GM23338 (cell line): ENCODE measurements at regions not wholly inside any gene's neighbourhood (a gene's known extent, or its start where the extent isn't known, plus 50 kb on each side); places are given as distances from the start of the nearest gene placed in this dataset.

Experiments used
- ATAC-seq: fragments of 200-7000 bp; cut with Tn5 transposase; 3 replicates; pipeline ENCODE4 v1.9.1; 2020
- DNase-seq: peaks from one replicate; pipeline ENCODE4 v3.0.0-alpha.2; 2015; ENCODE audit warnings: low spot score
- H2AFZ ChIP-seq: fragments of 200-600 bp; sonication (generic); 2 replicates; pipeline ENCODE4 v1.8.0; 2016; ENCODE audit warnings: antibody characterized with exemption, mild to moderate bottlenecking, moderate library complexity
- H3F3A ChIP-seq: fragments of 200-600 bp; sonication (generic); replicated peaks from 2 replicates; pipeline ENCODE4 v1.8.0; 2017; ENCODE audit warnings: antibody characterized with exemption, mixed run types, low read depth
- H3K27ac ChIP-seq: fragments of 200-600 bp; sonication (generic); 2 replicates; pipeline ENCODE4 v1.6.1; 2016; ENCODE audit warnings: low read depth
- H3K27me3 ChIP-seq: fragments of 200-600 bp; sonication (generic); 2 replicates; pipeline ENCODE4 v1.8.0; 2016; ENCODE audit warnings: mild to moderate bottlenecking, mixed run types, moderate library complexity; ENCODE audit not compliant: insufficient read depth
- H3K36me3 ChIP-seq: fragments of 200-600 bp; sonication (generic); 2 replicates; pipeline ENCODE4 v1.8.0; 2016; ENCODE audit warnings: mild to moderate bottlenecking; ENCODE audit not compliant: insufficient read depth
- H3K4me1 ChIP-seq: fragments of 200-600 bp; sonication (generic); 2 replicates; pipeline ENCODE4 v1.8.0; 2016; ENCODE audit warnings: mild to moderate bottlenecking, moderate library complexity; ENCODE audit not compliant: insufficient read depth
- H3K4me2 ChIP-seq: fragments of 200-600 bp; sonication (generic); 2 replicates; pipeline ENCODE4 v1.7.1; 2017; ENCODE audit warnings: mixed run types
- H3K4me3 ChIP-seq: fragments of 200-600 bp; sonication (generic); 2 replicates; pipeline ENCODE4 v1.6.1; 2016; ENCODE audit warnings: mixed run types
- H3K79me2 ChIP-seq: fragments of 200-600 bp; sonication (generic); replicated peaks from 2 replicates; pipeline ENCODE4 v1.8.0; 2017; ENCODE audit warnings: mild to moderate bottlenecking; ENCODE audit not compliant: insufficient read depth
- H3K9me2 ChIP-seq: fragments of 200-600 bp; sonication (generic); 2 replicates; pipeline ENCODE4 v1.8.0; 2017; ENCODE audit not compliant: insufficient read depth
- H4K20me1 ChIP-seq: fragments of 200-600 bp; sonication (generic); replicated peaks from 2 replicates; pipeline ENCODE4 v1.8.0; 2017; ENCODE audit warnings: mild to moderate bottlenecking; ENCODE audit not compliant: insufficient read depth
- H3K27ac Mint-ChIP-seq: 2 replicates; pipeline ENCODE4 v1.8.0; 2020; ENCODE audit warnings: inconsistent platforms, mild to moderate bottlenecking, moderate library complexity, mixed read lengths
- H3K27me3 Mint-ChIP-seq: 3 replicates; pipeline ENCODE4 v1.8.0; 2022; ENCODE audit warnings: low read depth, mild to moderate bottlenecking, moderate library complexity, mixed read lengths, inconsistent platforms; ENCODE audit not compliant: insufficient read depth, poor library complexity
- H3K36me3 Mint-ChIP-seq: 3 replicates; pipeline ENCODE4 v1.8.0; 2021; ENCODE audit warnings: low read depth, mild to moderate bottlenecking, inconsistent platforms, moderate library complexity, mixed read lengths
- H3K4me1 Mint-ChIP-seq: 3 replicates; pipeline ENCODE4 v1.8.0; 2020; ENCODE audit warnings: mild to moderate bottlenecking, inconsistent platforms, mixed read lengths
- H3K4me3 Mint-ChIP-seq: 3 replicates; pipeline ENCODE4 v1.8.0; 2021; ENCODE audit warnings: moderate library complexity, mild to moderate bottlenecking, inconsistent platforms, mixed read lengths
- H3K9me3 Mint-ChIP-seq: 3 replicates; pipeline ENCODE4 v1.8.0; 2020; ENCODE audit warnings: moderate library complexity, mild to moderate bottlenecking, inconsistent platforms, mixed read lengths
- CREB1 ChIP-seq: fragments of 250-450 bp; sonication (Bioruptor Pico); IDR thresholded peaks from 2 replicates; pipeline ENCODE4 v1.5.0; 2020; ENCODE audit warnings: low read depth, mild to moderate bottlenecking, moderate library complexity
- CTCF ChIP-seq, 2 experiments: fragments of 200-600 bp in 1 of 2; sonication (generic) in 1 of 2; conservative IDR thresholded peaks; 2 replicates each; pipeline versions ENCODE4 v1.5.1 to v1.6.1; 2016 to 2017; ENCODE audit warnings: antibody characterized with exemption in 2 of 2, low read depth in 2 of 2, mild to moderate bottlenecking in 2 of 2, moderate library complexity in 1 of 2
- EZH2phosphoT487 ChIP-seq: fragments of 200-600 bp; sonication (generic); IDR thresholded peaks from one replicate; pipeline ENCODE4 v1.8.1; 2018; ENCODE audit warnings: antibody characterized with exemption; ENCODE audit not compliant: unreplicated experiment
- JUNB ChIP-seq: IDR thresholded peaks from one replicate; pipeline ENCODE4 v1.6.1; 2016; ENCODE audit warnings: antibody characterized with exemption; ENCODE audit not compliant: unreplicated experiment
- POLR2AphosphoS5 ChIP-seq: IDR thresholded peaks from 2 replicates; pipeline ENCODE4 v1.6.1; 2016; ENCODE audit warnings: antibody characterized with exemption, low read depth
- REST ChIP-seq: IDR thresholded peaks from one replicate; pipeline ENCODE4 v1.6.1; 2018; ENCODE audit warnings: antibody characterized with exemption; ENCODE audit not compliant: unreplicated experiment
- STAT1 ChIP-seq: IDR thresholded peaks from one replicate; pipeline ENCODE4 v1.6.1; 2016; ENCODE audit warnings: antibody characterized with exemption; ENCODE audit not compliant: unreplicated experiment
- ZNF331 ChIP-seq: fragments of 250-450 bp; sonication (Bioruptor Pico); IDR thresholded peaks from 2 replicates; pipeline ENCODE4 v1.5.0; 2020; ENCODE audit warnings: low read depth, mild to moderate bottlenecking, moderate library complexity
- ZNF462 ChIP-seq: fragments of 250-450 bp; sonication (Bioruptor Pico); IDR thresholded peaks from 2 replicates; pipeline ENCODE4 v1.5.0; 2020; ENCODE audit warnings: mild to moderate bottlenecking, moderate library complexity

- TF ChIP-seq CREB1 (no peak), ZNF462 (CRISPR knock-in tag) (no peak), POLR2AphosphoS5 (no peak), EZH2phosphoT487 (no peak), JUNB (no peak), ZNF331 (CRISPR knock-in tag) (no peak), STAT1 (no peak), CTCF (conservative IDR thresholded peaks at IDR 0.05; ENCODE audit: low read depth in 2 of 2) (no peak), REST (no peak)
- H3K27ac Mint-ChIP-seq: no peak overlapping the region
- no peaks in the 10 kb centered on the region for H3K36me3 ChIP-seq
- H3K4me3 ChIP-seq: no peak overlapping the region
- no peaks in the 10 kb centered on the region for H4K20me1 ChIP-seq
- no peaks in the 10 kb centered on the region for H3K27me3 ChIP-seq
- no peak overlapping the region for H3K27ac ChIP-seq
- H3K9me3 Mint-ChIP-seq: no peaks in the 10 kb centered on the region; the same call in 2 of the 3 replicates
- DNase-seq (no peak), ATAC-seq (no peak)
- H3K4me1 Mint-ChIP-seq: no peaks in the 10 kb centered on the region
- no peaks in the 10 kb centered on the region for H3K4me1 ChIP-seq
- H3K36me3 Mint-ChIP-seq: no peaks in the 10 kb centered on the region
- no peak overlapping the region; the same call in 1 of the 2 replicates for H2AFZ ChIP-seq
- no peaks in the 10 kb centered on the region for H3K79me2 ChIP-seq
- no peaks in the 10 kb centered on the region for H3K27me3 Mint-ChIP-seq
- no peak overlapping the region for H3K4me2 ChIP-seq
- H3K4me3 Mint-ChIP-seq: no peak overlapping the region
- H3F3A ChIP-seq: no peaks in the 10 kb centered on the region
- H3K9me2 ChIP-seq: peaks cover 16% of the 10 kb centered on the region
These were observed 489.2 kb upstream of the ARGLU1 start for GRCh38 chr13:107057028-107057631.
